ENCODE measurements at regions not wholly inside any gene's neighbourhood (a gene's known extent, or its start where the extent isn't known, plus 50 kb on each side); places are given as distances from the start of the nearest gene placed in this dataset.
"Not testable (repeated sequence)": the region's sequence is repeated elsewhere in the genome, so short reads cannot be mapped to it uniquely, and the experiment has no call there.

DNA sequence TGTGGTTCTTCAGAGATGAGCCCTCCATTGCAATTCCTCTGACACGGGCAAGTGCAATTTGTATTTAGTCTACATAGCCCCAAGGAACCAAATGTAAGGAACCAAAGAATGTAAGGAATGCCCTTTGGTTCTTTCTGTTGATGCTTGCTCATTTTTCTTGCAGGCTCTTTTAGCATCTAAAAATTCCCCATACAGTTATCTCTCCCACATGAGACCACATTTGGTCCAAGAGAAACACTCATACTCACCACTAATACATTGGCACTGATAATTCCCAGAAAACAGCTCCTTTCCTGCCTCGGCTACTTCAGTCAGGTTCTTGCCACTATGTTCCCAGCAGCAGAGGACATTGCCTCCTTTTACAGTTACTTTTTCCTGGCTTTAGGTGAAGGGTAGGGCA, 332.6 kb downstream of the AEBP2 start:
- DNase-seq (ENCODE audit: low read depth in 2 of 2): no peak

DNA sequence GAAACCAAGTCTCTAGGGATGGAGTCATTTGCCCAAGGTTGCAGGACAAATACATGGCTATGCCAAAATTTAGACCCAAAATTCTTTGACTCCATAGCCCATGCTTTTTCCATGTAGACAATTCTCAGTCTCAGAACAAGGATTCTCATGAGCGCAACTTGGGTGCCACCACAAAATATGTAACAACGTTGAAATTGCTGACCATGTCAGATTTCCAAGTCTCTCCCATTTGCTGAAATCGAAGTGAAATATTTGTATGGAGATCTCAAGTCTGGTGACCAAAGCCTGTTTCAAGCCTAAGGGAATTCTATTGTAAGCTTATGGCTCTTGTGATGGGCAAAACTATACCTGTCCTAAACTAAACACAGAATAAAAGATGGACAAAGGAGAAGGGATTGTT, 333.5 kb downstream of the AEBP2 start:
- DNase-seq (ENCODE audit: low read depth in 2 of 2): no peak

DNA sequence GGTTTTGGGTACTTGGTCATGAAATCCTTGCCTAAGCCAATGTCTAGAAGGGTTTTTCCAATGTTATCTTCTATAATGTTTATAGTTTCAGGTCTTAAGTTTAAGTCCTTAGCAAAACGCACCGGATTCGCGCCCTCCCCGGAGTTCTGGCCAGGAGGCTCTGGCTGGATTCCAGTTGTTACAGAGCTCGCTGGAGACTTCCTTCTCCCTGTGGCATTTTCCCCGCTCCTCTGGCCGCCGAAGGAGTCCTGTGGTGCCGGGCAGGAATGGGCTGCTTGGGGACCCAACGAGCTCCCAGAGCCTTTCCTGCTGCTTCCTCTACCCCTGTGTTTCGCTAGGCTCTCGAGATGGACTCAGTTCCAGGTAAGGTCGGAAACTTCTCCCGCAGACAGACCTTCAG, 335.9 kb downstream of the AEBP2 start:
- DNase-seq (ENCODE audit: low read depth in 2 of 2): no peak

DNA sequence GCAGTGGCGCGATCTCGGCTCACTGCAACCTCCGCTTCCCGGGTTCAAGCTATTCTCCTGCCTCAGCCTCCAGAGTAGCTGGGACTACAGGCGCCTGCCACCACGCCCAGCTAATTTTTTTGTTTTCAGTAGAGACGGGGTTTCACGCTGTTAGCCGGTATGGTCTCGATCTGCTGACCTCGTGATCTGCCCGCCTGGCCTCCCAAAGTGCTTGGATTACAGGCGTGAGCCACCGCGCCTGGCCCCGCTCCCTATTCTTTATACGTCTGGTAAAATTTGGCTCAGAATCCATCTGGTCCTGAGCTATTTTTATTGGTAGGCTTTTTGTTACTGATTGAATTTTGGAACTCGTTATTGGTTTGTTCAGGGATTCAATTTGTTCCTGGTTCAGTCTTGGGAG, 336.7 kb downstream of the AEBP2 start:
- not testable (repeated sequence) for DNase-seq (ENCODE audit: low read depth in 2 of 2)

DNA sequence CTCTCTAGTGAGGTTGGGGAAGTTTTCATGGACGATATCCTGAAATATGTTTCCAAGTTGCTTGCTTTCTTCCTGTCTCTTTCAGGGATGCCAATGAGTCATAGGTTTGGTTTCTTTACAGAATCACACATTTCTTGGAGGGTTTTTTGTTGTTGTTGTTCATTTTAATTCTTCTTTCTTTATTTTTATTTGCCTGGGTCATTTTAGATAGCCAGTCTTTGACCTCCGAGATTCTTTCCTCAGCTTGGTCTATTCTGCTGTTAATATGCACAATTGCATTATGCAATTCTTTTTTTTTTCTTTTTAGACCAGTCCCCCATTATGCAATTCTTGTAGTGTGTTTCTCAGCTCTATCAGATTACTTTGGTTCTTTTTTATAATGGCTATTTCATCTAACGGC, 338.9 kb downstream of the AEBP2 start:
- no peak for DNase-seq (ENCODE audit: low read depth in 2 of 2)

DNA sequence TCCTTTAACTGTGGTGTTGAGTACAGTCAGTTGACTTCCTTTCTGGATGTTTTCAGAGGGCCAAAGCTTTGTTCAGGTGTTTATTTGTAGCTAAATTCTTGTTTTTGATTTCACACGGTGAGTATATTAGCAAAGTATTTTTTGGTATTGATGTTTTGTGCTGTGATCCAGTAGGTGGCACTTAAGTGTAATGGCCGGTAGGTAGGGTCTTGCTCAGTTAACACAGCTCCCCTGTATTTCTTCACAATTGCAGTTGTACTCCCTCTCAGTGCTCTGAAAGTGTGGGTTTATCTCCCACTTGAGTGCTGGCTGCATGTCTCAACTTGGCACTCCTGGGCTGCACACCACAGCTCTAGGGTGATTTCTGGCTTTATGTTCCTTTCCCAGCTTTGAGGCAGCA, 339.5 kb downstream of the AEBP2 start:
- no peak for DNase-seq (ENCODE audit: low read depth in 2 of 2)

DNA sequence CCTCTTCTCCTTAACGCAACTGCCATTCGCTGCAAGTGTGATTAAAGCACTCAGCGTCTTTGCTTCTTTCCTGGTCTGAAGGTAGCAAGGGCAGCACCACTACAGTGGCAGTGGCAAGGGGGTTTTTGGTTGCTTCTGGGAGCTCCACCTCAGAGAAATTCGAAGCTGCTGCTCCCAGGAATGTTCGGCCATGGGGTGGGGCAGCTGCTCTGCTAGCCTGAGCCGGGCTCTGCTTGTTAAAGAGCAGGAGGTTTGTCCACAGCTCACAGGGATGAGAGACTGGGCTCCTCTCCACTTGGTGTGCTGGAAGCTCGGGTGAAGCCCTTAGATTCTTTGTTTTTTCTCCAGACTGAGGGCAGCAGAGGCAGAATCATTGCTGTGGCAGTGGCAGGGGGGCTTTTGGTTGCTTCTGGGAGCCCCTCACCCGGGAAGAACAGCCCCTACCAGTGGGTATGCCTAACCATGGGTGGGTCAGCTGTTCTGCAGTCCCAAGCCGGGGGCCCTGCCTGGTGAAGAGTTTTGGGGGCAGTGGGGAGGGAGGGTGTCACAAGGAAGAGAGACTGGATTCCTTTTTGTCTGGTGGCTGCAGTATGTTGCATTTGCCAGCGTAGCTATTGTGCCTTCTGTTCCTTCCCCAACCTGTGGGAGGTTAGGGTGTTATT, 340.2 kb downstream of the AEBP2 start:
- DNase-seq (ENCODE audit: low read depth in 2 of 2): no peak

DNA sequence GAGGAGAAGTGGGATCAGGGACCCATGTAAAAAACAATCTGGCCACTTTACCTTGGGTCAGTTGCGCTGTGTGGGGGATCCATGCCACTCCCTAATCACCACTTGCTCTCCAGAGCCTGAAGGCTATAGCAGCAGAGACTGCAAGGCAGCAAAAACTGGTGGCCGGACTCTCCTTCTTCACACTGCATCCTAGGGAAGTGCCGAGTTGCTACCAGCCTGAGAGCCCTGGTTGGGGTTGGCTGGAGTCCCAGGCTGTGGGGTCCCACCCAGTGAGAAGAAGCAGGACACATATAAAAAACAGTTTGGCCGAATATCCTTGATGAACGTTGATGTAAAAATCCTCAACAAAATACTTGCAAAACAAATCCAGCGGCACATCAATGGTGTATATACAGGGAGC, 341.2 kb downstream of the AEBP2 start:
- DNase-seq (ENCODE audit: low read depth in 2 of 2): no peak

DNA sequence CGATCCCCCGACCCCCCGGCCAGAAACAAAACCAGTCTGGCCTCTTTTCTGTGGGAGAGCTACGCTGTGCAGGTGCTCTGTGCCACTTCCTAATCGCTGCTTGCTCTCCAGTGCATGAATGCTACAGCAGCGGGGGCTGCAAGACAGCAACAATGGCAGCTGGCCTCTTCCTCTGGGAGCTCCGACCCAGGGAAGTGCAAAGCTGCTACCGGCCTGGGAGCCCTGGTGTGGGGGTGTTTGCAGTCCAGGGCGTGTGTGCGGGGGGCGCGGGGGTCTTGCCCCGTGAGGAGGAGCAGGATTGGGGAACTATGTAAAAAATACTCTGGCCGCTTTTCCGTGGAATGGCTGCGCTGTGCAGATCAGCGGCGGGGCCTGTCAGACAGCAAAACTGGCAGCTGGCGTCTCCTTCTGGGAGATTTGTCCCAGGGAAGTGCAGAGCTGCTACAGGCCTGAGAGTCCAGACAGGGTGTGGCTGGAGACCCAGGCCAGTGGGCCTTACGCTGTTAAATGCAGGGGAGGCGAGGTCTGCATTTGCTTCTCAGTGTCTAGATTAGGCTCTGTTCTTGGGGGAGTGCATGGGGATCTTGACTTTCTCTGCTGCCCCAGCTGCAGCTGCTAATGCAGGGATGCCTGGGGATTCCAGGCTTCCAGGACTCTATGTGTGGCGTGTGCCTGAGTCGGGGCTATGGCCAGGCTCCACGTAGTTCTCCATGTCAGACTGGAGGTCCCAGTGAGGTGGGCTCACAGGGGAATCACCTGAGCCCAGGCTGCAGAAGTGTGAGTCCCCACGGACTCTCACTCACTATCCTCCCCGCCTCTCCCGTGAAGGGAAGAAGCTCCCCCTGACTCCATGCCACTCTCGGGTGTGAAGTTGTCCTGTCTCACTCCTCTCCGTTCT, 344.5 kb downstream of the AEBP2 start:
- DNase-seq (ENCODE audit: low read depth in 2 of 2): no peak

DNA sequence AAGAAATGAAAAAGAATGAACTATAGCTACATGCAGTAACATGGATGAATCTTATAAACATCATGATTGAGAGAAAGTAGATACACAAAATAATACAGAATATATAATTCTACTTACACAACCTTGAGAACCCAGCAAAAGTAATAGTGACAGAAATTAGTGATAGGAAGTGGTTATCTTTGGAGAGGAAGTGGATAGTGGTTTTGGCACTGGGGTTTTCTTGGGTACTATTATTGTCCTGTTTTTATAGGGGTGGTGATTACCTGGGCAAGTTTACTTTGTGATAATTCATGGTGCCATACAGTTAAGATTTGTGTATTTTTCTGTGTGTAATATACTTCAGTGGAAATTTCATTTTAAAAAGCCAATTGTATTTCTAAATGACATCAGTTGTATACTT, 352.7 kb downstream of the AEBP2 start:
- DNase-seq (ENCODE audit: low read depth in 2 of 2): no peak

DNA sequence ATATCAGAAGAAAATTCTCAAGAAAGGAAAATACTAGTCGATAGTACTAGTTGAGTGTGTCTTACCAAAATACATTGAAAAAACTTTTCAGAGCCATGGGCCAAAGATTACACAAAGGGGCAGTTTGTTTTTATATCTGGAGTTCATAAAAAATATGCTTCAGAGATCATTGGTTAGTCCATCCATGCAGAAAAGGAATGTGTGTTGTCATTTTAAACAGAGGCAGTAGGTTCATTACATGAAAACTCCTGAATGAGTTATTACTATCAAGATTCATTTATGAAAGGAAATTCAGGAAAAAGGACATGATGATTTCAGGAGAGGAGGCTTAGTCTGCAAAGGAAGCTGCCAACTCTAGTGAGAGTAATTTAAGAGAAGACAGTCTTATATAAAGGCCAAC, 354.8 kb downstream of the AEBP2 start:
- DNase-seq (ENCODE audit: low read depth in 2 of 2): no peak

DNA sequence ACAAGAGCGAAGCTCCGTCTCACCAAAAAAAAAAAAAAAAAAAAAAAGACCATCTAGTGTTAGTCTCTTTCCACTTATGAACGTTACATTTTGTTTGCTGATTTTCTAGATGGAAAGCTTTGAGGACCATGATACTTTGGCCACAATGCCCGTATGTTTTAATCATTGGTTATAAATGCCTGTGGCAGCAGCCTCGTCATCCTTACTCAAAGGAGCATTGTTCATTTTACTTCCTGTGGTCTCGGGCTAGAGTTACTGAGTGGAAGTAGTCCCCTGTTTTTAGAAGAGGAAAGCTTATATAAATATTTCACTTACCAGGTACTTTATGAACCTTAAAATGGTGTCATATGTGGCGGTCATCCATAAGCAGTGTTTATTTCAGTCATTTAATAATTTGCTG, 359.9 kb downstream of the AEBP2 start:
- DNase-seq (ENCODE audit: low read depth in 2 of 2): no peak

DNA sequence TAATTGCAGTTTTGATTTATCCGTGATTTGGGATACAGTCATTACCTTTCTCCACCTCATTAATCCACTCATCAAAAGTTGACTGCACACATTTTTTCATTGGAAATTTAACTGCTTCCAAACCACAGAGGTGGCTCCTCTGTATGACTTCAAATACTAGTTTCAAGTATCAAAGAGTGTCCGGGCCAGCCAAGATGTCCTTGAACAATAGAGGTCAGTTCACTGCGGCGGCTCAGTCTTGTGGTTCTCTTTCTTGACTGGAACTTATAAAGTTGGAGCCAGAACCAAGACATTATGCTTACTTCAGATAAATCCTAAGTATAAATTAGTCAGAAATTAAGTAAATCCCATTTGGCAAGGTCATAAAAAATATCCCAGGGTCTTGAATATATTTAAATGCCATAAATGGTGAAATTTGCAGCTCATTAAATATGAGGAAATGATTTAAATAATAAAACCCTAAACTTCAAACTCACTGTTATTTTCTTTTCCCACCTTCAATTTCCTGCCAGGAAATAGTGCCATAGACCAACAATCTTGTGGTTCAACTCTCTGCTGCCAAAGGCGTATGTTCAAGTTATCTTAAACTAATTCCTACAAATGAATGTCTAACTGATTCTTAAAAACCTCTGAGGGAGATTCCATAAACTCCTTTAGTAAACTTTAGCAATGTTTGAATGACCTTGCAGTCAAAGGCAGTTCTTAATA, 360.8 kb downstream of the AEBP2 start:
- DNase-seq (ENCODE audit: low read depth in 2 of 2): no peak

DNA sequence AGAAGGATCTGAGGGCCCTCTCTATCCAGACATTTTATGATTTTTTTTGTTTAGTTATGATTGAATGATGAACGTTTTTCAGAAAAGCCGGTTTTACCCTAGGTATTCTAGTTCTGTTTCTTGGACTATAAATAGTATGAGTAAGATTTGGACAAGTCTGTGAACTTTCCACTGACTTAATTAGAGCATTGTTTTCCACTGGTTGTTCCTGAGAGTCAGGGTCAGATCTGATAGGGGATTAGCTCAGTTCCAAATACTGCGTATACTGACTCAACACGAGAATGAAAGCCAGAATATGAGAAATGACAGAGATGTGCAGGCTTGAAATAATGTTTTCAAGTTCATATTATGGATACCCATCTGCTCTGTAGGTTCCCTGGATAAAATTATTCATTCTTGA, 361.6 kb downstream of the AEBP2 start:
- DNase-seq (ENCODE audit: low read depth in 2 of 2): no peak

DNA sequence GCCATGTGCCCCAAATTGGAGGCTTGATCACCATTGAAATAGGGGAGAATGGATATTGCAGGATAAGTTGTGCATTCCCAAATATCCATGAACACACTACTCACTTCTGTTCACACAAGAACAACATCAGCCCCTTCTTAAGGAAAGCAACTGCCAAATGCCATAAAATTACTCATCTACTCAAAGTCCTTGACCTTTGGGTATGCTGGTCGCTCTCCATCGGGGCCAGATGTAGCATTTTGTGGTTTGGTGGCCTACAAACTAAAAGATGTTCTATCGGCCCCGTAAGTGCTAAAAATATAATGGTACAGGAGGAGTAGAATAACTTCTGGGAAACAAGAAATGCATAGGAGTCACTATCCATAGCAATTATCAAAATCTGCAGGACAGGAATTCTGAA, 362.6 kb downstream of the AEBP2 start:
- DNase-seq (ENCODE audit: low read depth in 2 of 2): no peak

DNA sequence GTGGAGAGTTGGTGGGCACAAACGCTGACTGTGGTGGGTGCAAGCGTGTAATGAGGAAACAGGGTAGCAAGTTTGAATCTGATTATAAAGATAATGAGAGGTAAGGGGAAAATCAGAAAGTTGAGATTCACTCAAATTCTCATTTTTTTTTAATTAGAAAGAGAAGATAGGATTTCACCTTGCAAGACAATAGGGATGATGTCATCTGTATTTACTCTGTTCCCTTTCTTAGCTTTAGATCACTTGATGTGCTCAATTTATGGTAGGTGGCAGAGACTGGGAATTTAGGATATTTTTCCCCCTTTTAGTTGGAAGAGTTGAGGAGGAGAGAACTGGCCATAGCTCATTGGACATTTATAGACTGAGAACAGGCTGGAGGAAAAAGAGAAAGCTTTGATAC, 363.6 kb downstream of the AEBP2 start:
- DNase-seq (ENCODE audit: low read depth in 2 of 2): no peak

DNA sequence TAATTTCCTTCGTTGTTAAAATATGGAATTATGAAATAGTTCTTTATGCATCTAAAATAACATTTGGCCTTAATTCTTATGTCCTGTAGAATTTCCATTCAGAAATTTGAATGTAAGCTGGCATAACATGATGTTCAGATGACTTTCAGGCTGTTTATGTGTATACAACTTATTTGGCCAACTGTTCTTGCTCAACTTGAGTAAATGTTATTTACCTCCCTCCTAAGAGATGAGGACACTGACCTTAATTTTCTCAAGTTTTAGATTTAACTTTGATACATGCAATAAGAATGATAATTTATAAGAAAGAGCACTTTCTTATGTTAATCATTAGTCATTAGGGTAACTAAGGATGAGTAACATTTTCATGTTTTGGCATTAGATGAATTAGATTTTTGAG, 365.4 kb downstream of the AEBP2 start:
- DNase-seq (ENCODE audit: low read depth in 2 of 2): no peak

DNA sequence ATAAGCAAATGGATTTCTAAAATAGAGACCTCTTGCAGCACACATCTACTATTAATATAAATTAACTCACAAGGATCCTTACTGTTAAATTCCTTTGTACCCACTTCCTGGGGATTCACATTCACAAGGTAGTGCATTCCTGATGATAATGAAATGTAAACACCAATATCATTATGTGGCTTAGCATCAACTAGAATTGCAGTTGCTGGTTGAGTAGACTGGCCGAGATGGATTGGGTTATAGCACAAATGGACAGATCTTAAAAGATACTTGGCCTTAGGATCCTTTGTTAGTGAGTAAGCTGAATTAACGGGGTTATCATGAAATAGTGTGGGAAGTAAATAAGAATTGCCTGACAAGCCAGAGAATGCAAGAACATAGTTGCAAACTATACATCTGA, 369.1 kb downstream of the AEBP2 start:
- no peak for DNase-seq (ENCODE audit: low read depth in 2 of 2)

DNA sequence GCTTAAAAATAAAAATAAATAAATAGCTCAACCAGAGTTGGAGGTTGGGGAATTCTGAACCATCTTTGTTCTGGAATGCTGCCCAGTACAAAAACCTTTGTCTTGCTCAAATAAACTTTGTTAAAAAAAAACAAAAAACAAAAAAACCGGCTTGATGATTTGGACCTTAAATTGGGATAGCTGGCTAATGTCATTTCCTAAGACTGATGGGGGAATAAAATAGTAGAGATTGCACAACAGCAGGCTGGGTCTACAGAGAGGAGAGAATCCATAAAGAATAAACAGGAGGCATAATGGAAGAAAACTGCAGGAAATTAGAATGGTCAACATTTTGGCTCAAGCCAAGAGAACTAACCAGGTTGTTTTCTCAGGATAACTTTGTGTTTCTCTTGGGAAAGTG, 370.9 kb downstream of the AEBP2 start:
- no peak for DNase-seq (ENCODE audit: low read depth in 2 of 2)

DNA sequence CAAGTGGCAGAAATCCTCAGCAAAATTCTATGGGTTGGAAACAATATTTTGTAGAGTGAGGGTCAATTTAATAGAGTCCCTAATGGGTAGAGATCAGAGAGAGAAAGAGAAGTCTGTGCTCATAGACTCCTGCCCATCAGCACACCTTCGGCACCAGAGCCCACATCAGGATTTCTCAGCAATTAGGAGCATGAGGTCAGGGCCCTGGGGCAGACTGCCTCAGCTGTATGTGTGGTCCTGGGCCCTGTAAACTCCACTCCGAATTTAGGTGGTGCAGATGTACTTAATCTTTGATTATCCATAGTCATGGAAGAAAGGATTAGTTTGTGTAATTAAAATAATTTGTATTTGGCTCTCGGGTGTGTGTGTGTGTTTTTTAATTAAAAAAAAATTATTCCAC, 372.6 kb downstream of the AEBP2 start:
- DNase-seq (ENCODE audit: low read depth in 2 of 2): no peak

DNA sequence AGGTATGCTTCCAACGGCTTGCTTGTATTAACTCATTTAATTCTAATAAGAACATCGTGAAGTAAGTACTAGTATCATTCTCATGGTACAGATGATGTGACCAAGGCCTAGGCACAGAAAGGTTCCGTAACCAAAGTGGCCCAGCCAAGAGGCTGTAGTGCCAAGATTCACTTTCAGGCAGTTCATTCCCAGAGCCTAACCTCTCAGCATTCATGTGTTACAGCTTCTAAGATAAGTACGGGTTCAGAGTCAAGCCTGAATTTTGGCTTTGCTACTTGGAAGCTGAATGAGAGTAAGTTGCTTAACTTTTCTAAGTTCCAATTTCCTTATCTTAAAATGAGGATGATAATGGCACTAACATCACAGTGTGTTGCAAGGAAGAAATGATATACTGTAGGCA, 379.9 kb downstream of the AEBP2 start:
- DNase-seq (ENCODE audit: low read depth in 2 of 2): no peak

DNA sequence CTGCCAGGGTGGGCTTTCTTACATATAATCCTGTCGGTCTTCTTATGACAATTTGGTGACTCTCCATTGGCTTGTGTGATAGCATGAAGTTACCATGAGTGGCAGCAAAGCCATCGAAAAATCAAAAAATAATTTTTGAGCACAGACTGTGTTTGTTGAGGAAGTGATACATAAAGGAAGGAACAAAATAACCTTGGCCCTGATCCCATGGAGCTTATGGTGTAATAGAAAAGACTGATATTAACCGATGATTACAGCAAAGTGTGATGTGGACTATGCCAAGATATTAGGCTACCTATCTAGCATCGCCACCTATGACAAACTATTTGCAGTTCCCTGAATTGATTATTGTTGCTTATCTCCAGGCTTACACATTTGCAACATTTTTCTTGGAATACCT, 383.2 kb downstream of the AEBP2 start:
- DNase-seq (ENCODE audit: low read depth in 2 of 2): no peak

DNA sequence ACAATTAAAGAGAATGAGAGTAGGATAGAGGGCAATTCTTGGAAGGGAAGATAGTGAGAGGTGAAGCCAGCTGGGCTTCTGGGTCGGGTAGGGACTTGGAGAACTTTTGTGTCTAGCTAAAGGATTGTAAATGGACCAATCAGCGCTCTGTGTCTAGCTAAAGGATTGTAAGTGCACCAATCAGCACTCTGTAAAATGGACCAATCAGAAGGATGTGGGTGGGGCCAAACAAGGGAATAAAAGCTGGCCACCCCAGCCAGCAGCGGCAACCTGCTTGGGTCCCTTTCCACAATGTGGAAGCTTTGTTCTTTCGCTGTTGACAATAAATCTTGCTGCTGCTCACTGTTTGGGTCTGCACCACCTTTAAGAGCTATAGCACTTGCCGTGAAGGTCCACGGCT, 384.0 kb downstream of the AEBP2 start:
- not testable (repeated sequence) for DNase-seq (ENCODE audit: low read depth in 2 of 2)
